ENCODE measurements at regions not wholly inside any gene's neighbourhood (a gene's known extent, or its start where the extent isn't known, plus 50 kb on each side); places are given as distances from the start of the nearest gene placed in this dataset.

DNA sequence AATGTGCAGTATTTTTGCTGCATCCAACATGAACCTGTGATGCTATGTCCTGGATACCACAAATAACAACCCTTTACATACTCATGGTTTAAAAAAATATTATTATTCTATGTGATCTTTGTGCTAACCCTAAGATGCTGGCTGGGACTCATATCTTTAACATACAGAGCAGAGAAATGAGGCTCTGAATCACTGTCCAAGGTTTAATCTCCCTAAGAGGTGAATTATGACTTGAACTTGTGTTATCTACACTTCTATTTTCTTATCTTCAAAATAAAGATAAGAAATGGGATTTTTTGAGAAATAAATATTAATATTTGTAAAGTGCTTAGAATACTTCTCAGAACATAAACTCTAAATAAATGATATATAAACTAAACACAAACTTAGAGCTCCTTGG lies 68.8 kb upstream of the GRIA1 start:
- TF ChIP-seq CTCF (IDR thresholded peaks at IDR 0.05) (no peak), POLR2A (IDR thresholded peaks at IDR 0.05) (no peak)
